ENCODE measurements at regions not wholly inside any gene's neighbourhood (a gene's known extent, or its start where the extent isn't known, plus 50 kb on each side); places are given as distances from the start of the nearest gene placed in this dataset.

DNA sequence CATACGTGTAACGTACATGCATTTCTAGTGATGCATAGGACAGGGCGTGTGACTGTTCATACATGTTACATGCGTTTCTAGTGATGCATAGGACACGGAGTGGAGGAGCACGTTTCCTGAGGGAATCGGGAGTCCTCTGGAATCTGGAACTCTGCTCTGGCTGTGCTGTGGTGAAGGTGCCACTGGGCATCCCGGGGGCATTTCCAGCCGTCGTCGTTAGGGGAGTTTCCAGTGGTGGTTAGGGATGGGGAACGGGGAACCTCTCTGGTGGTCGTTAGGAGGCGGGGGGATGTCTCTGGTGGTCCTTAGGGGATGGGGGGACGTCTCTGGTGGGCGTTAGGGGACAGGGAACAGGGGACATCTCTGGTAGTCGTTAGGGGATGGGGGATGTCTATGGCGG, 209.6 kb upstream of the SOX1 start:
- TF ChIP-seq, protein P1, sequence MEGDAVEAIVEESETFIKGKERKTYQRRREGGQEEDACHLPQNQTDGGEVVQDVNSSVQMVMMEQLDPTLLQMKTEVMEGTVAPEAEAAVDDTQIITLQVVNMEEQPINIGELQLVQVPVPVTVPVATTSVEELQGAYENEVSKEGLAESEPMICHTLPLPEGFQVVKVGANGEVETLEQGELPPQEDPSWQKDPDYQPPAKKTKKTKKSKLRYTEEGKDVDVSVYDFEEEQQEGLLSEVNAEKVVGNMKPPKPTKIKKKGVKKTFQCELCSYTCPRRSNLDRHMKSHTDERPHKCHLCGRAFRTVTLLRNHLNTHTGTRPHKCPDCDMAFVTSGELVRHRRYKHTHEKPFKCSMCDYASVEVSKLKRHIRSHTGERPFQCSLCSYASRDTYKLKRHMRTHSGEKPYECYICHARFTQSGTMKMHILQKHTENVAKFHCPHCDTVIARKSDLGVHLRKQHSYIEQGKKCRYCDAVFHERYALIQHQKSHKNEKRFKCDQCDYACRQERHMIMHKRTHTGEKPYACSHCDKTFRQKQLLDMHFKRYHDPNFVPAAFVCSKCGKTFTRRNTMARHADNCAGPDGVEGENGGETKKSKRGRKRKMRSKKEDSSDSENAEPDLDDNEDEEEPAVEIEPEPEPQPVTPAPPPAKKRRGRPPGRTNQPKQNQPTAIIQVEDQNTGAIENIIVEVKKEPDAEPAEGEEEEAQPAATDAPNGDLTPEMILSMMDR (IDR thresholded peaks at IDR 0.05) = no peak
- TF ChIP-seq POLR2AphosphoS5 (IDR thresholded peaks at IDR 0.05) = no peak

Measured in esophagus muscularis mucosa (tissue), 3 donors.